HG02759 (cell line): ENCODE measurements at regions not wholly inside any gene's neighbourhood (a gene's known extent, or its start where the extent isn't known, plus 50 kb on each side); places are given as distances from the start of the nearest gene placed in this dataset.

ENCODE experiments used
- ATAC-seq: cut with Tn5 transposase; IDR thresholded peaks from one replicate; pipeline ENCODE4 v1.9.1; 2021; ENCODE audit warnings: mild to moderate bottlenecking, moderate library complexity; ENCODE audit not compliant: unreplicated experiment

- no peak for ATAC-seq
Measured at GRCh38 chr17:77376795-77377709, 236.3 kb downstream of the SEC14L1 start.

- no peak for ATAC-seq
Measured at GRCh38 chr17:77377710-77378235, 237.0 kb downstream of the SEC14L1 start.

- ATAC-seq: no peak
Measured at GRCh38 chr17:77378318-77379064, 237.7 kb downstream of the SEC14L1 start.

GRCh38 chr17:77379065-77379428 is 238.3 kb downstream of the SEC14L1 start:
- ATAC-seq: no peak

- no peak for ATAC-seq
Measured at GRCh38 chr17:77379832-77380231, 239.1 kb downstream of the SEC14L1 start.

GRCh38 chr17:77380395-77381184 is 239.8 kb downstream of the SEC14L1 start:
- ATAC-seq: no peak

GRCh38 chr17:77381185-77381700 is 240.5 kb downstream of the SEC14L1 start:
- ATAC-seq: no peak

- ATAC-seq: no peak
Measured at GRCh38 chr17:77381731-77382130, 241.0 kb downstream of the SEC14L1 start.

- no peak for ATAC-seq
Measured at GRCh38 chr17:77382356-77382911, 241.7 kb downstream of the SEC14L1 start.

GRCh38 chr17:77382966-77383612 is 242.3 kb downstream of the SEC14L1 start:
- ATAC-seq: no peak

- no peak for ATAC-seq
Measured at GRCh38 chr17:77383613-77384608, 243.1 kb downstream of the SEC14L1 start.

GRCh38 chr17:77385750-77386501 is 245.2 kb downstream of the SEC14L1 start:
- no peak for ATAC-seq

- no peak for ATAC-seq
Measured at GRCh38 chr17:77386502-77387192, 245.9 kb downstream of the SEC14L1 start.

GRCh38 chr17:77387891-77388290 is 247.1 kb downstream of the SEC14L1 start:
- no peak for ATAC-seq

GRCh38 chr17:77388384-77389306 is 247.9 kb downstream of the SEC14L1 start:
- no peak for ATAC-seq

- ATAC-seq: no peak
Measured at GRCh38 chr17:77390870-77391269, 250.1 kb downstream of the SEC14L1 start.
